ENCODE measurements at regions not wholly inside any gene's neighbourhood (a gene's known extent, or its start where the extent isn't known, plus 50 kb on each side); places are given as distances from the start of the nearest gene placed in this dataset.

DNA sequence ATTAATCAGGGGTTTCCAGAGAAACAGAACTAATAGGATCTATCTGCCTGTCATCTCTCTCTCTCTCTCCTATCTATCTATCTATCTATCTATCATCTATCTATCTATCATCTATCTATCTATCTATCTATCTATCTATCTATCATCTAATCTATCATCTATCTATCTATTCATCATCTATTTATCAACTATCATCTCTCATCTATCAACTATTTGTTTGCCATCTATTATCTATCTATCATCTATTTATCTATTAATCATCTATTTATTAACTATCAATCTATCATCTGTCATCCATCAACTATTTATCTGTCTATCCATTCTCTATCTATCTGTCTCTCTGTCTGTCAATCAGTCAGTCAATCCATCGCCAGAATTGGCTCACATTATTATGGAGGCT is 70.0 kb upstream of the MRPS6 start:
- Mint-ChIP-seq H3K4me3 (no peak overlapping the region), H3K36me3 (ENCODE audit: low read depth) (no peaks in the 10 kb centered on the region; the same call in 2 of the 3 replicates), H3K4me1 (peaks cover 1% of the 10 kb centered on the region; the same call in 2 of the 3 replicates), H3K27me3 (ENCODE audit: insufficient read depth, low read depth, poor library complexity) (peaks cover 2% of the 10 kb centered on the region), H3K9me3 (peaks cover 10% of the 10 kb centered on the region; the same call in 2 of the 3 replicates), H3K27ac (no peak overlapping the region)
- DNase-seq (ENCODE audit: low spot score) (no peak), ATAC-seq (no peak)
- no peaks in the 10 kb centered on the region for H3K27me3 ChIP-seq (ENCODE audit: insufficient read depth)
- H3K4me3 ChIP-seq, result no peak overlapping the region
- no peaks in the 10 kb centered on the region for H3K36me3 ChIP-seq (ENCODE audit: insufficient read depth)
- H4K20me1 ChIP-seq (replicated peaks; ENCODE audit: insufficient read depth), result no peaks in the 10 kb centered on the region
- no peaks in the 10 kb centered on the region for H3F3A ChIP-seq (replicated peaks; ENCODE audit: low read depth)
- H3K4me2 ChIP-seq, result no peak overlapping the region
- no peak overlapping the region for H2AFZ ChIP-seq
- no peak overlapping the region for H3K27ac ChIP-seq (ENCODE audit: low read depth)
- H3K4me1 ChIP-seq (ENCODE audit: insufficient read depth), result no peaks in the 10 kb centered on the region
- H3K9me2 ChIP-seq (ENCODE audit: insufficient read depth), result no peaks in the 10 kb centered on the region
- TF ChIP-seq STAT1 (IDR thresholded peaks at IDR 0.05; ENCODE audit: unreplicated experiment) (no peak), ZNF114 (CRISPR knock-in tag; IDR thresholded peaks at IDR 0.05) (no peak), JUNB (IDR thresholded peaks at IDR 0.05; ENCODE audit: unreplicated experiment) (no peak), CREB1 (CRISPR knock-in tag; IDR thresholded peaks at IDR 0.05; ENCODE audit: low read depth) (no peak), EZH2phosphoT487 (IDR thresholded peaks at IDR 0.05; ENCODE audit: unreplicated experiment) (no peak), ZNF331 (CRISPR knock-in tag; IDR thresholded peaks at IDR 0.05; ENCODE audit: low read depth) (no peak), EZH2 (IDR thresholded peaks at IDR 0.05; ENCODE audit: low read depth, unreplicated experiment) (no peak), NANOG (IDR thresholded peaks at IDR 0.05; ENCODE audit: borderline replicate concordance) (no peak), POLR2AphosphoS5 (IDR thresholded peaks at IDR 0.05; ENCODE audit: low read depth) (no peak)
- TF ChIP-seq, protein P1, sequence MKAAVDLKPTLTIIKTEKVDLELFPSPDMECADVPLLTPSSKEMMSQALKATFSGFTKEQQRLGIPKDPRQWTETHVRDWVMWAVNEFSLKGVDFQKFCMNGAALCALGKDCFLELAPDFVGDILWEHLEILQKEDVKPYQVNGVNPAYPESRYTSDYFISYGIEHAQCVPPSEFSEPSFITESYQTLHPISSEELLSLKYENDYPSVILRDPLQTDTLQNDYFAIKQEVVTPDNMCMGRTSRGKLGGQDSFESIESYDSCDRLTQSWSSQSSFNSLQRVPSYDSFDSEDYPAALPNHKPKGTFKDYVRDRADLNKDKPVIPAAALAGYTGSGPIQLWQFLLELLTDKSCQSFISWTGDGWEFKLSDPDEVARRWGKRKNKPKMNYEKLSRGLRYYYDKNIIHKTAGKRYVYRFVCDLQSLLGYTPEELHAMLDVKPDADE (IDR thresholded peaks at IDR 0.05), result no peak
- TF ChIP-seq, protein P2, sequence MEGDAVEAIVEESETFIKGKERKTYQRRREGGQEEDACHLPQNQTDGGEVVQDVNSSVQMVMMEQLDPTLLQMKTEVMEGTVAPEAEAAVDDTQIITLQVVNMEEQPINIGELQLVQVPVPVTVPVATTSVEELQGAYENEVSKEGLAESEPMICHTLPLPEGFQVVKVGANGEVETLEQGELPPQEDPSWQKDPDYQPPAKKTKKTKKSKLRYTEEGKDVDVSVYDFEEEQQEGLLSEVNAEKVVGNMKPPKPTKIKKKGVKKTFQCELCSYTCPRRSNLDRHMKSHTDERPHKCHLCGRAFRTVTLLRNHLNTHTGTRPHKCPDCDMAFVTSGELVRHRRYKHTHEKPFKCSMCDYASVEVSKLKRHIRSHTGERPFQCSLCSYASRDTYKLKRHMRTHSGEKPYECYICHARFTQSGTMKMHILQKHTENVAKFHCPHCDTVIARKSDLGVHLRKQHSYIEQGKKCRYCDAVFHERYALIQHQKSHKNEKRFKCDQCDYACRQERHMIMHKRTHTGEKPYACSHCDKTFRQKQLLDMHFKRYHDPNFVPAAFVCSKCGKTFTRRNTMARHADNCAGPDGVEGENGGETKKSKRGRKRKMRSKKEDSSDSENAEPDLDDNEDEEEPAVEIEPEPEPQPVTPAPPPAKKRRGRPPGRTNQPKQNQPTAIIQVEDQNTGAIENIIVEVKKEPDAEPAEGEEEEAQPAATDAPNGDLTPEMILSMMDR (conservative IDR thresholded peaks at IDR 0.05; ENCODE audit: low read depth in 2 of 2), result no peak
- TF ChIP-seq, protein P3, sequence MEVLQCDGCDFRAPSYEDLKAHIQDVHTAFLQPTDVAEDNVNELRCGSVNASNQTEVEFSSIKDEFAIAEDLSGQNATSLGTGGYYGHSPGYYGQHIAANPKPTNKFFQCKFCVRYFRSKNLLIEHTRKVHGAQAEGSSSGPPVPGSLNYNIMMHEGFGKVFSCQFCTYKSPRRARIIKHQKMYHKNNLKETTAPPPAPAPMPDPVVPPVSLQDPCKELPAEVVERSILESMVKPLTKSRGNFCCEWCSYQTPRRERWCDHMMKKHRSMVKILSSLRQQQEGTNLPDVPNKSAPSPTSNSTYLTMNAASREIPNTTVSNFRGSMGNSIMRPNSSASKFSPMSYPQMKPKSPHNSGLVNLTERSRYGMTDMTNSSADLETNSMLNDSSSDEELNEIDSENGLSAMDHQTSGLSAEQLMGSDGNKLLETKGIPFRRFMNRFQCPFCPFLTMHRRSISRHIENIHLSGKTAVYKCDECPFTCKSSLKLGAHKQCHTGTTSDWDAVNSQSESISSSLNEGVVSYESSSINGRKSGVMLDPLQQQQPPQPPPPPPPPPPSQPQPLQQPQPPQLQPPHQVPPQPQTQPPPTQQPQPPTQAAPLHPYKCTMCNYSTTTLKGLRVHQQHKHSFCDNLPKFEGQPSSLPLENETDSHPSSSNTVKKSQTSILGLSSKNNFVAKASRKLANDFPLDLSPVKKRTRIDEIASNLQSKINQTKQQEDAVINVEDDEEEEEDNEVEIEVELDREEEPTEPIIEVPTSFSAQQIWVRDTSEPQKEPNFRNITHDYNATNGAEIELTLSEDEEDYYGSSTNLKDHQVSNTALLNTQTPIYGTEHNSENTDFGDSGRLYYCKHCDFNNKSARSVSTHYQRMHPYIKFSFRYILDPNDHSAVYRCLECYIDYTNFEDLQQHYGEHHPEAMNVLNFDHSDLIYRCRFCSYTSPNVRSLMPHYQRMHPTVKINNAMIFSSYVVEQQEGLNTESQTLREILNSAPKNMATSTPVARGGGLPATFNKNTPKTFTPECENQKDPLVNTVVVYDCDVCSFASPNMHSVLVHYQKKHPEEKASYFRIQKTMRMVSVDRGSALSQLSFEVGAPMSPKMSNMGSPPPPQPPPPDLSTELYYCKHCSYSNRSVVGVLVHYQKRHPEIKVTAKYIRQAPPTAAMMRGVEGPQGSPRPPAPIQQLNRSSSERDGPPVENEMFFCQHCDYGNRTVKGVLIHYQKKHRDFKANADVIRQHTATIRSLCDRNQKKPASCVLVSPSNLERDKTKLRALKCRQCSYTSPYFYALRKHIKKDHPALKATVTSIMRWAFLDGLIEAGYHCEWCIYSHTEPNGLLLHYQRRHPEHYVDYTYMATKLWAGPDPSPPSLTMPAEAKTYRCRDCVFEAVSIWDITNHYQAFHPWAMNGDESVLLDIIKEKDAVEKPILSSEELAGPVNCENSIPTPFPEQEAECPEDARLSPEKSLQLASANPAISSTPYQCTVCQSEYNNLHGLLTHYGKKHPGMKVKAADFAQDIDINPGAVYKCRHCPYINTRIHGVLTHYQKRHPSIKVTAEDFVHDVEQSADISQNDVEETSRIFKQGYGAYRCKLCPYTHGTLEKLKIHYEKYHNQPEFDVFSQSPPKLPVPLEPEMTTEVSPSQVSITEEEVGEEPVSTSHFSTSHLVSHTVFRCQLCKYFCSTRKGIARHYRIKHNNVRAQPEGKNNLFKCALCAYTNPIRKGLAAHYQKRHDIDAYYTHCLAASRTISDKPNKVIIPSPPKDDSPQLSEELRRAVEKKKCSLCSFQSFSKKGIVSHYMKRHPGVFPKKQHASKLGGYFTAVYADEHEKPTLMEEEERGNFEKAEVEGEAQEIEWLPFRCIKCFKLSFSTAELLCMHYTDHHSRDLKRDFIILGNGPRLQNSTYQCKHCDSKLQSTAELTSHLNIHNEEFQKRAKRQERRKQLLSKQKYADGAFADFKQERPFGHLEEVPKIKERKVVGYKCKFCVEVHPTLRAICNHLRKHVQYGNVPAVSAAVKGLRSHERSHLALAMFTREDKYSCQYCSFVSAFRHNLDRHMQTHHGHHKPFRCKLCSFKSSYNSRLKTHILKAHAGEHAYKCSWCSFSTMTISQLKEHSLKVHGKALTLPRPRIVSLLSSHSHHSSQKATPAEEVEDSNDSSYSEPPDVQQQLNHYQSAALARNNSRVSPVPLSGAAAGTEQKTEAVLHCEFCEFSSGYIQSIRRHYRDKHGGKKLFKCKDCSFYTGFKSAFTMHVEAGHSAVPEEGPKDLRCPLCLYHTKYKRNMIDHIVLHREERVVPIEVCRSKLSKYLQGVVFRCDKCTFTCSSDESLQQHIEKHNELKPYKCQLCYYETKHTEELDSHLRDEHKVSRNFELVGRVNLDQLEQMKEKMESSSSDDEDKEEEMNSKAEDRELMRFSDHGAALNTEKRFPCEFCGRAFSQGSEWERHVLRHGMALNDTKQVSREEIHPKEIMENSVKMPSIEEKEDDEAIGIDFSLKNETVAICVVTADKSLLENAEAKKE (CRISPR knock-in tag; IDR thresholded peaks at IDR 0.05), result no peak
- TF ChIP-seq, protein P4, sequence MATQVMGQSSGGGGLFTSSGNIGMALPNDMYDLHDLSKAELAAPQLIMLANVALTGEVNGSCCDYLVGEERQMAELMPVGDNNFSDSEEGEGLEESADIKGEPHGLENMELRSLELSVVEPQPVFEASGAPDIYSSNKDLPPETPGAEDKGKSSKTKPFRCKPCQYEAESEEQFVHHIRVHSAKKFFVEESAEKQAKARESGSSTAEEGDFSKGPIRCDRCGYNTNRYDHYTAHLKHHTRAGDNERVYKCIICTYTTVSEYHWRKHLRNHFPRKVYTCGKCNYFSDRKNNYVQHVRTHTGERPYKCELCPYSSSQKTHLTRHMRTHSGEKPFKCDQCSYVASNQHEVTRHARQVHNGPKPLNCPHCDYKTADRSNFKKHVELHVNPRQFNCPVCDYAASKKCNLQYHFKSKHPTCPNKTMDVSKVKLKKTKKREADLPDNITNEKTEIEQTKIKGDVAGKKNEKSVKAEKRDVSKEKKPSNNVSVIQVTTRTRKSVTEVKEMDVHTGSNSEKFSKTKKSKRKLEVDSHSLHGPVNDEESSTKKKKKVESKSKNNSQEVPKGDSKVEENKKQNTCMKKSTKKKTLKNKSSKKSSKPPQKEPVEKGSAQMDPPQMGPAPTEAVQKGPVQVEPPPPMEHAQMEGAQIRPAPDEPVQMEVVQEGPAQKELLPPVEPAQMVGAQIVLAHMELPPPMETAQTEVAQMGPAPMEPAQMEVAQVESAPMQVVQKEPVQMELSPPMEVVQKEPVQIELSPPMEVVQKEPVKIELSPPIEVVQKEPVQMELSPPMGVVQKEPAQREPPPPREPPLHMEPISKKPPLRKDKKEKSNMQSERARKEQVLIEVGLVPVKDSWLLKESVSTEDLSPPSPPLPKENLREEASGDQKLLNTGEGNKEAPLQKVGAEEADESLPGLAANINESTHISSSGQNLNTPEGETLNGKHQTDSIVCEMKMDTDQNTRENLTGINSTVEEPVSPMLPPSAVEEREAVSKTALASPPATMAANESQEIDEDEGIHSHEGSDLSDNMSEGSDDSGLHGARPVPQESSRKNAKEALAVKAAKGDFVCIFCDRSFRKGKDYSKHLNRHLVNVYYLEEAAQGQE (IDR thresholded peaks at IDR 0.05; ENCODE audit: unreplicated experiment), result no peak
- no peaks in the 10 kb centered on the region for H3K79me2 ChIP-seq (replicated peaks; ENCODE audit: insufficient read depth)

Data from GM23338 (cell line).